Stimulated activated CD4-positive, alpha-beta T cell treated with anti-CD3 and anti-CD28 coated beads, Interleukin-12 subunit alpha, Interleukin-12 subunit beta, amount 100 ng/mL, for 48 hours (primary cell): ENCODE measurements at regions not wholly inside any gene's neighbourhood (a gene's known extent, or its start where the extent isn't known, plus 50 kb on each side); places are given as distances from the start of the nearest gene placed in this dataset.

Experiments used
- DNase-seq, 3 donors: peaks; one replicate each; pipeline ENCODE4 v3.0.0-alpha.2; 2020; ENCODE audit warnings: low read depth in 2 of 3, low spot score in 1 of 3

- DNase-seq, result no peak
Measured at GRCh38 chr2:42939411-42940206, 147.2 kb upstream of the HAAO start.

GRCh38 chr2:42938671-42939370 is 146.4 kb upstream of the HAAO start:
- no peak for DNase-seq

- DNase-seq, result no peak
Measured at GRCh38 chr2:42937171-42937875, 144.9 kb upstream of the HAAO start.

GRCh38 chr2:42935692-42936671 is 143.6 kb upstream of the HAAO start:
- no peak for DNase-seq

- DNase-seq, result no peak
Measured at GRCh38 chr2:42934580-42935186, 142.3 kb upstream of the HAAO start.

GRCh38 chr2:42933824-42934254 is 141.5 kb upstream of the HAAO start:
- no peak for DNase-seq

- DNase-seq, result no peak
Measured at GRCh38 chr2:42932271-42933151, 140.1 kb upstream of the HAAO start.

- DNase-seq, result no peak
Measured at GRCh38 chr2:42931818-42932195, 139.4 kb upstream of the HAAO start.

GRCh38 chr2:42931146-42931817 is 138.9 kb upstream of the HAAO start:
- DNase-seq, result no peak

GRCh38 chr2:42930025-42930581 is 137.7 kb upstream of the HAAO start:
- DNase-seq, result no peak

- DNase-seq, result no peak
Measured at GRCh38 chr2:42929546-42930024, 137.2 kb upstream of the HAAO start.

GRCh38 chr2:42928692-42929545 is 136.5 kb upstream of the HAAO start:
- DNase-seq, result no peak

GRCh38 chr2:42928161-42928691 is 135.8 kb upstream of the HAAO start:
- DNase-seq, result no peak

GRCh38 chr2:42927334-42928160 is 135.2 kb upstream of the HAAO start:
- no peak for DNase-seq

- DNase-seq, result no peak
Measured at GRCh38 chr2:42926434-42927333, 134.3 kb upstream of the HAAO start.
